Activated CD4-positive, alpha-beta T cell treated with anti-CD3 and anti-CD28 coated beads for 4 hours (primary cell): ENCODE measurements at regions not wholly inside any gene's neighbourhood (a gene's known extent, or its start where the extent isn't known, plus 50 kb on each side); places are given as distances from the start of the nearest gene placed in this dataset.
"Not testable (repeated sequence)": the region's sequence is repeated elsewhere in the genome, so short reads cannot be mapped to it uniquely, and the experiment has no call there.

Experiments
- DNase-seq, 2 donors: peaks; one replicate each; pipeline ENCODE4 v3.0.0-alpha.2; 2020

GRCh38 chr7:20839196-20839735 is 52.6 kb upstream of the SP8 start:
- DNase-seq = no peak

- DNase-seq = no peak
These were observed 53.3 kb upstream of the SP8 start for GRCh38 chr7:20839987-20840386.

GRCh38 chr7:20846791-20847190 is 60.1 kb upstream of the SP8 start:
- DNase-seq = no peak

- no peak for DNase-seq
These were observed 72.3 kb upstream of the SP8 start for GRCh38 chr7:20858951-20859350.

- no peak for DNase-seq
These were observed 74.8 kb upstream of the SP8 start for GRCh38 chr7:20861468-20861867.

GRCh38 chr7:20862554-20862953 is 75.9 kb upstream of the SP8 start:
- DNase-seq = no peak

- DNase-seq = no peak
These were observed 77.5 kb upstream of the SP8 start for GRCh38 chr7:20864221-20864620.

GRCh38 chr7:20865684-20866083 is 79.0 kb upstream of the SP8 start:
- DNase-seq = no peak

GRCh38 chr7:20870977-20871376 is 84.3 kb upstream of the SP8 start:
- DNase-seq = no peak

- no peak for DNase-seq
These were observed 106.1 kb upstream of the SP8 start for GRCh38 chr7:20892776-20893175.

GRCh38 chr7:20894806-20895205 is 108.1 kb upstream of the SP8 start:
- no peak for DNase-seq

GRCh38 chr7:20895563-20895962 is 108.9 kb upstream of the SP8 start:
- DNase-seq = no peak

- DNase-seq = no peak
These were observed 110.3 kb upstream of the SP8 start for GRCh38 chr7:20896996-20897395.

- DNase-seq = no peak
These were observed 120.2 kb upstream of the SP8 start for GRCh38 chr7:20906801-20907453.

- no peak for DNase-seq
These were observed 124.4 kb upstream of the SP8 start for GRCh38 chr7:20911081-20911480.

GRCh38 chr7:20913853-20914252 is 127.2 kb upstream of the SP8 start:
- DNase-seq = no peak

- DNase-seq = no peak
These were observed 129.6 kb upstream of the SP8 start for GRCh38 chr7:20916311-20916710.

- no peak for DNase-seq
These were observed 130.9 kb upstream of the SP8 start for GRCh38 chr7:20917603-20918002.

- DNase-seq = no peak
These were observed 131.5 kb upstream of the SP8 start for GRCh38 chr7:20918156-20918555.

GRCh38 chr7:20927178-20927577 is 140.5 kb upstream of the SP8 start:
- DNase-seq = not testable (repeated sequence)

- no peak for DNase-seq
These were observed 141.3 kb upstream of the SP8 start for GRCh38 chr7:20927976-20928375.

- no peak for DNase-seq
These were observed 142.5 kb upstream of the SP8 start for GRCh38 chr7:20929199-20929598.

- no peak for DNase-seq
These were observed 145.1 kb upstream of the SP8 start for GRCh38 chr7:20931739-20932138.

- DNase-seq = no peak
These were observed 146.3 kb upstream of the SP8 start for GRCh38 chr7:20932785-20933527.

GRCh38 chr7:20945451-20945850 is 158.8 kb upstream of the SP8 start:
- no peak for DNase-seq
